SK-N-DZ (cell line): ENCODE measurements at regions not wholly inside any gene's neighbourhood (a gene's known extent, or its start where the extent isn't known, plus 50 kb on each side); places are given as distances from the start of the nearest gene placed in this dataset.
"Not testable (repeated sequence)": the region's sequence is repeated elsewhere in the genome, so short reads cannot be mapped to it uniquely, and the experiment has no call there.

Source experiments
- DNase-seq: peaks from one replicate; pipeline ENCODE4 v3.0.0-alpha.2; 2015; ENCODE audit warnings: low spot score

DNA sequence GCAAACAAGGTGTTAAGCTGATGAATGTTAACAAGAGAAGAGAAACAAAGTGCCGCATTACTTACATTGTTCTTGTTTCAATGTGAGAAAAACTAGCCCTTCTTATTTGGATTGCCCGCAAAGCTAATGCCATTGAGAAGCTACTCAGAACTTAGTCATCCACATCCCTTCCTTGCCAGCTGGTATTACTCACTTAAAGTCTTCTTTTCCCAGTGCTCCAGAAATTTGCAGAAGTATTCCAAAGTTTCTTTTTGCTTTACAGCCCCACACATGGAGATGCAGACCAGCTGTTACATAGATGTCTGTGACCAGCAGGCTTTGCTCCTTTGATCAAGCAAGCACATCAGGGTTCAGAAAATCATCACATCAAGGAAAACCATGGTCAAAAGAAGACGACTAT lies 529.0 kb downstream of the TBC1D32 start:
- no peak for DNase-seq

- DNase-seq, result no peak
These were observed 529.7 kb downstream of the TBC1D32 start for GRCh38 chr6:120804612-120805011.

GRCh38 chr6:120786682-120787081 lies 547.6 kb downstream of the TBC1D32 start:
- no peak for DNase-seq

DNA sequence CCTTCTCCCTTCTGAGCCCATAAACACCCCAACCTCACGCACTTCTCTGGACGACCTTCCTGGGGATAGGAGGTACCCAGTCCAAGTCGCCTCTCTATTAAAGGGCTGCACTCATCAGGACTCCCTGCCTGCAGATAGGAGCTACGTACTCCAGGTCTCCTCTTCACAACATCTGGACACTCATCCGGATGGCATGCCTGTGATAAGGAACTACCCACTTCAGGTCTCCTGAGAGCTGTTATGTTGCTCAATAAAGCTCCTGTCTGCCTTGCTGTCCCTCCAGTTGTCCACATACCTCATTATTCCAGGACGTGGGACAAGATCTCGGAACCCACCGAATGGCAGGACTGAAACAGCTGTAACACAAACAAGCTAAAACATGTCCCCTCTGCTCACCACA lies 548.0 kb downstream of the TBC1D32 start:
- no peak for DNase-seq

GRCh38 chr6:120785459-120786086 lies 548.7 kb downstream of the TBC1D32 start:
- DNase-seq, result no peak

GRCh38 chr6:120779441-120779840 lies 554.8 kb downstream of the TBC1D32 start:
- no peak for DNase-seq

DNA sequence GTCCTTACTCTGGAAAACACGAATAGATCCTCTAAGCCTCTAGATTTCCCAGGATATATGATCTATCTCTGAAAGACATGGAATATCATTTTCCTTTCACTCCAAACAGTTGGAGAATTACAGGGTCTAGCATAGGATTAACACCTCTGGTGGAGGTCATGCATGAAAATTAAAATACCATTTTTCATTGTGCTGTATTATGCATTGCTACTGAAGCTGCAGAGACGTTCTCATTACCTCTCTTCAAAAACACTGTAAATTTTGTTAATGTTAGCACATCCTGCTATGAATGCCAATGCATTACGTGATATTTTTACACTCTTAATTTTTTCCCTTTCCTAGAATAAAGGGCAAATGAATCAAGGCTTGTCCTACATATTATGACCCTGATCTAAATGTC lies 558.6 kb downstream of the TBC1D32 start:
- no peak for DNase-seq

GRCh38 chr6:120774275-120774674 lies 560.0 kb downstream of the TBC1D32 start:
- no peak for DNase-seq

DNA sequence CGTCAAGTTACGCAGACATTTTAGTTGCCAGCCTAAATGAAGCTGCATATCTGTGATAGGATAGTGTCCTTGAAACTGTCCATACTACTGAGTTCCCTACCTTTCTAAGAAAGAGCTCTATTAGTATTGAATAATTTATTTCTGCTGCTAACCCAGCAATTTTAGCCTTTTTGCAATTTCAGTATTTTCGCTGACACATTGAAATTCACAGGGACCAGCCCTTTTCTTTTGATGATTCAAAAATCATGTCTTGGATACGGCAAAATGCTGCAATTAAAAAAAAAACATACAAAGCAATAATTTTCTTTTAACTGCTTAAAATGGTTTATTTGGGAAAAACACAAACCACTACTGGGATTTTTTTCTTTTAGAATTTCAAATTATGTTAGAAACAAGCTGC lies 563.3 kb downstream of the TBC1D32 start:
- no peak for DNase-seq

- no peak for DNase-seq
These were observed 570.0 kb downstream of the TBC1D32 start for GRCh38 chr6:120764312-120764711.

GRCh38 chr6:120759570-120759969 lies 574.7 kb downstream of the TBC1D32 start:
- DNase-seq, result no peak

GRCh38 chr6:120748574-120748973 lies 585.7 kb downstream of the TBC1D32 start:
- not testable (repeated sequence) for DNase-seq

DNA sequence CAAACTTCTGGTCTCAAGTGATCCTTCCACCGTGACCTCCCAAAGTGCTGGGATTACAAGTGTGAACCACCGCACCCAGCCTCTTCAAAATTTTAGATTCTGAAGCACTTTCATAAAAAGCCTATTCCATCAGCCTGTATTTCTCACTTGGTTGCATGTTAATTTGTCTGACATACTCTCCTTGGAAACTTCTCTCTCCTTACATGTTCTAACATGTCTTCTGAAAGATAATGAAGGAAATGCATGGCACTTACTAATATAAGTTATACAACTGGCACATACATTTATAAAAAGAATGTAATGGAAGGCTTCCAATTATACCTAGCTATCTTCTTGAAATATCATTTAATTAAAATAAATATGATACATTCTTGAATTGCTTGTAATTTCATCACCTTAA lies 597.5 kb downstream of the TBC1D32 start:
- DNase-seq, result no peak

GRCh38 chr6:120735641-120736040 lies 598.6 kb downstream of the TBC1D32 start:
- no peak for DNase-seq

- no peak for DNase-seq
These were observed 623.0 kb downstream of the TBC1D32 start for GRCh38 chr6:120711255-120711654.

DNA sequence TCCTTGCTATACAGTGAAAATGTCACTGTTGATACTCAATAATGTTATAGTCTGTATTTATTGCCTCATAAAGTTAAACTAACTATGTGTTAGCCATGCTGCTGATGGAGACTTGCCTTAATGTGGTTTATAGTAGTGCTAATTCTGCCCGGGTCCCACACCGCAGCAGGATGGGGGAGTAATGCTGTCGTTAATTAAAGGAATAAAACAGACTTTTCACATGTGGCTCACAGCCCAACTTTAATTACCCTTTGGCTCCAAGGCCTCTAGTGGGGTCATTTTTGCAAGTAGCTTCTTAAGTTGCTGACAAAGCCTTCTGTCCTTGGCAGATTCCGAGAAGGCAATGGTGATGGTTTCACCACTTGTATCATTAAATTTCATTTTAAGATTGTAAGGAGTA lies 634.3 kb downstream of the TBC1D32 start:
- DNase-seq, result no peak

GRCh38 chr6:120686492-120686891 lies 647.8 kb downstream of the TBC1D32 start:
- no peak for DNase-seq

GRCh38 chr6:120682145-120682544 lies 652.1 kb downstream of the TBC1D32 start:
- DNase-seq, result no peak

- peak; percentile 2 for DNase-seq
These were observed 653.1 kb downstream of the TBC1D32 start for GRCh38 chr6:120681204-120681603.

- DNase-seq, result no peak
These were observed 658.4 kb downstream of the TBC1D32 start for GRCh38 chr6:120675886-120676285.

DNA sequence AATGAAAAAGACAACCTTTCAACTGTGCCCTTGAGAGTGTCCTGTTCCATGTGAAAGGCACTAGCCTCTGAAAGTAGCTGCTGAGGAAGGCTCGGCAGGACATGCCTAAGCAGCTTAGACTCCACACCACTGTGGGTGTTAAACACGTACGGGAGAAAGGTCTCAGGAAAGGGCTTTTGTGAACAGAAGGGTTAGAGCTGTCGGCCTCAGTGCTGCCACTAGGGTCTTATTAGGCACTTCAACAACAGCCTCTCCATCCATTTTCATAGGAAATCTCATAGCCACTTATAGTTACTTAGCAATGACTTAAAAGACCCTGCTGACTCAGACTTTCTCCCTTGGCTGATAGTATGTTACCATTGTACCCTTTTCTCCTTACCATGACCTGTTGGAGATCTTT lies 662.8 kb downstream of the TBC1D32 start:
- DNase-seq, result peak; percentile 8

GRCh38 chr6:120652506-120652905 lies 681.8 kb downstream of the TBC1D32 start:
- DNase-seq, result no peak

DNA sequence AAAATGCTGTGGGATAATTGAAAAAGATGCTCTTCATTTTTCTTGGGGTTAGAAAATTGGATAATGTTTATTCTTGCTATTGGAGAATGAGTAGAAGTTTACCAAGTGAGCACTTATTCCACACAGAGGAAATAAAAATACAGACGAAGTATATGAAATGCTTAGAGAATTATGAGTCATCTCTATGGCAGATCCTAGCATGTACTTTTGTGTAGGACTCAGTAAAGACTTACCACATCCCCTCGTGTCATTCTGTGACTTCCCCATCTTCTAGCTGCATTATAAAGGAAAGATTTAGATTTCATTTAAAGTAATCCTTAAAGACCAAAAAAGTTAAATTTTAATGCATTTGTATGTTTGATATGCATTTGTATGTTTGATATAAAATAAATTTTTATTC lies 685.6 kb downstream of the TBC1D32 start:
- DNase-seq, result no peak

DNA sequence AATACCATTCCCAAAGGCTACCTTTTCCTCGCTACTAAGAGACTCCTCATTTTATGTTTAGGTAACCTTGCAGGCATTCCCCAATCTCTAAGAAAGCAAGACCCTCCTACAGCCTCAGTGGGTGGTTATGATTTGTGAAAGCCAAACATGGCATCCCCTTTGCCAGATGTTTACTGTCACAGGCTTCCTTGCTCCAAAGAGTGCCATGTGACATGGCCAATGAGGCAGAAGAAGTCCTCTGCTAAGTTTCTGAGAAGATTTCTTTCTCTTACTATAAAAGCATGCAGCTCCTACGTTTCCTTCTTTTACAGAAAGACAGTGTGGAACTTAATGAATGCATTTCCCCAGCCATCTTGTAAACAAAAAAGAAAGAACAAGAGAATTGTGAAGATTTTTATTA lies 688.2 kb downstream of the TBC1D32 start:
- no peak for DNase-seq
